ENCODE measurements at regions not wholly inside any gene's neighbourhood (a gene's known extent, or its start where the extent isn't known, plus 50 kb on each side); places are given as distances from the start of the nearest gene placed in this dataset.

GRCh38 chr9:134243778-134244467 is 79.6 kb upstream of the RNU6ATAC start:
- no peak for DNase-seq (ENCODE audit: low read depth, low spot score)

GRCh38 chr9:134245179-134245578 is 80.8 kb upstream of the RNU6ATAC start:
- no peak for DNase-seq (ENCODE audit: low read depth, low spot score)

GRCh38 chr9:134247918-134248631 is 78.2 kb upstream of the RXRA start:
- no peak for DNase-seq (ENCODE audit: low read depth, low spot score)

GRCh38 chr9:134251296-134252069 is 74.8 kb upstream of the RXRA start:
- no peak for DNase-seq (ENCODE audit: low read depth, low spot score)

- DNase-seq (ENCODE audit: low read depth, low spot score), result no peak
These were observed 74.0 kb upstream of the RXRA start for GRCh38 chr9:134252084-134252830.

GRCh38 chr9:134253606-134254205 is 72.5 kb upstream of the RXRA start:
- no peak for DNase-seq (ENCODE audit: low read depth, low spot score)

GRCh38 chr9:134258332-134258731 is 67.9 kb upstream of the RXRA start:
- no peak for DNase-seq (ENCODE audit: low read depth, low spot score)

- DNase-seq (ENCODE audit: low read depth, low spot score), result no peak
These were observed 67.3 kb upstream of the RXRA start for GRCh38 chr9:134258828-134259546.

- DNase-seq (ENCODE audit: low read depth, low spot score), result no peak
These were observed 66.5 kb upstream of the RXRA start for GRCh38 chr9:134259708-134260107.

GRCh38 chr9:134260801-134261200 is 65.5 kb upstream of the RXRA start:
- DNase-seq (ENCODE audit: low read depth, low spot score), result no peak

GRCh38 chr9:134262035-134262434 is 64.2 kb upstream of the RXRA start:
- no peak for DNase-seq (ENCODE audit: low read depth, low spot score)

- no peak for DNase-seq (ENCODE audit: low read depth, low spot score)
These were observed 62.7 kb upstream of the RXRA start for GRCh38 chr9:134263596-134263995.

GRCh38 chr9:134264169-134264568 is 62.1 kb upstream of the RXRA start:
- no peak for DNase-seq (ENCODE audit: low read depth, low spot score)

GRCh38 chr9:134265078-134265477 is 61.2 kb upstream of the RXRA start:
- DNase-seq (ENCODE audit: low read depth, low spot score), result no peak

- no peak for DNase-seq (ENCODE audit: low read depth, low spot score)
These were observed 59.8 kb upstream of the RXRA start for GRCh38 chr9:134266418-134266817.

GRCh38 chr9:134267305-134267880 is 58.9 kb upstream of the RXRA start:
- no peak for DNase-seq (ENCODE audit: low read depth, low spot score)

- DNase-seq (ENCODE audit: low read depth, low spot score), result no peak
These were observed 58.2 kb upstream of the RXRA start for GRCh38 chr9:134267881-134268724.

- DNase-seq (ENCODE audit: low read depth, low spot score), result no peak
These were observed 57.5 kb upstream of the RXRA start for GRCh38 chr9:134268747-134269146.

Data from ELF-1 (cell line).